PC-3 (cell line): ENCODE measurements at regions not wholly inside any gene's neighbourhood (a gene's known extent, or its start where the extent isn't known, plus 50 kb on each side); places are given as distances from the start of the nearest gene placed in this dataset.

Experiments
- ATAC-seq: fragments of 200-7000 bp; cut with Tn5 transposase; 2 replicates; pipeline ENCODE4 v1.9.1; 2020; ENCODE audit warnings: mild to moderate bottlenecking, moderate library complexity
- BruUV-seq: library from RNA; stranded (reverse); fragments of 400-500 nt; replicated peaks from 2 replicates; lab custom pipeline; 2021; lab: Mats Ljungman, UMichigan
- CTCF ChIA-PET: fragments of 300-600 bp; sonication (Branson Sonifier 250); formaldehyde crosslinking; loops from one replicate; lab custom pipeline; 2022; ENCODE audit warnings: antibody characterized with exemption; lab: Charles Lee
- POLR2A ChIA-PET: fragments of 300-600 bp; sonication (Branson Sonifier 250); formaldehyde crosslinking; loops from one replicate; lab custom pipeline; 2022; ENCODE audit warnings: antibody characterized with exemption; ENCODE audit not compliant: unreplicated experiment; lab: Charles Lee
- DNase-seq: peaks from one replicate; pipeline ENCODE4 v3.0.0-alpha.2; 2015
- H2AFZ ChIP-seq: fragments of 300-600 bp; sonication (generic); 2 replicates; pipeline ENCODE4 v1.6.0; 2016; ENCODE audit warnings: antibody characterized with exemption, low read length
- H3F3A ChIP-seq: fragments of 300-600 bp; sonication (generic); one replicate; pipeline ENCODE4 v1.6.0; 2017; ENCODE audit warnings: antibody characterized with exemption, low read length, control low read depth, mild to moderate bottlenecking; ENCODE audit not compliant: unreplicated experiment
- H3K27ac ChIP-seq: fragments of 300-600 bp; sonication (generic); 2 replicates; pipeline ENCODE4 v1.5.1; 2016; ENCODE audit warnings: mild to moderate bottlenecking, low read length
- H3K27me3 ChIP-seq: fragments of 300-600 bp; sonication (generic); 2 replicates; pipeline ENCODE4 v1.6.1; 2016; ENCODE audit warnings: low read length, mixed read lengths
- H3K36me3 ChIP-seq: fragments of 300-600 bp; sonication (generic); 2 replicates; pipeline ENCODE4 v1.6.1; 2016; ENCODE audit warnings: low read depth, mixed run types, low read length, mixed read lengths
- H3K4me1 ChIP-seq: fragments of 300-600 bp; sonication (generic); 2 replicates; pipeline ENCODE4 v1.5.1; 2016; ENCODE audit warnings: low read length; ENCODE audit not compliant: insufficient read depth
- H3K4me2 ChIP-seq: fragments of 300-600 bp; sonication (generic); 2 replicates; pipeline ENCODE4 v1.6.0; 2016; ENCODE audit warnings: low read length
- H3K4me3 ChIP-seq: fragments of 300-600 bp; sonication (generic); 2 replicates; pipeline ENCODE4 v1.5.1; 2016; ENCODE audit warnings: mild to moderate bottlenecking, low read length, mixed read lengths
- H3K79me2 ChIP-seq: fragments of 300-600 bp; sonication (generic); 2 replicates; pipeline ENCODE4 v1.6.1; 2017; ENCODE audit warnings: low read length, mixed read lengths
- H3K9ac ChIP-seq: fragments of 300-600 bp; sonication (generic); 2 replicates; pipeline ENCODE4 v1.6.0; 2016; ENCODE audit warnings: mild to moderate bottlenecking, low read length
- H3K9me2 ChIP-seq: fragments of 300-600 bp; sonication (generic); replicated peaks from 2 replicates; pipeline ENCODE4 v1.6.1; 2016; ENCODE audit warnings: mixed run types, low read length, mixed read lengths
- H3K9me3 ChIP-seq: fragments of 300-600 bp; sonication (generic); 2 replicates; pipeline ENCODE4 v1.6.1; 2016; ENCODE audit warnings: low read length, mixed read lengths
- H4K20me1 ChIP-seq: fragments of 300-600 bp; sonication (generic); 2 replicates; pipeline ENCODE4 v1.6.1; 2016; ENCODE audit warnings: low read length, mixed read lengths
- EZH2 ChIP-seq: fragments of 300-600 bp; sonication (generic); IDR thresholded peaks from one replicate; pipeline ENCODE4 v1.6.1; 2017; ENCODE audit warnings: antibody characterized with exemption, mild to moderate bottlenecking, low read length; ENCODE audit not compliant: unreplicated experiment
- EZH2phosphoT487 ChIP-seq: fragments of 300-600 bp; sonication (generic); IDR thresholded peaks from 2 replicates; pipeline ENCODE4 v1.6.1; 2018; ENCODE audit warnings: mild to moderate bottlenecking, antibody characterized with exemption, low read length, borderline replicate concordance
- intact Hi-C: fragments of 100-400 bp; cut with micrococcal nuclease; formaldehyde crosslinking; loops from 2 replicates; pipeline ENCODE4 v1.9.0; 2023
- TF ChIP-seq, protein P1 (sequence below): fragments of 300-600 bp; sonication (generic); conservative IDR thresholded peaks from 2 replicates; pipeline ENCODE4 v1.5.1; 2017; ENCODE audit warnings: antibody characterized with exemption, low read depth, mild to moderate bottlenecking, low read length

- Histone ChIP-seq H3K9me3 (no peaks in the 10 kb centered on the region), H3K9ac (no peak overlapping the region), H3K27ac (no peak overlapping the region), H3K4me1 (no peaks in the 10 kb centered on the region), H4K20me1 (no peaks in the 10 kb centered on the region), H3K27me3 (no peaks in the 10 kb centered on the region), H3K4me3 (no peak overlapping the region), H3F3A (no peaks in the 10 kb centered on the region), H3K36me3 (no peaks in the 10 kb centered on the region), H3K79me2 (no peaks in the 10 kb centered on the region), H2AFZ (no peak overlapping the region), H3K9me2 (no peaks in the 10 kb centered on the region), H3K4me2 (no peak overlapping the region)
- intact Hi-C loops = no loop called here
- no peak for ATAC-seq
- no TSS peak for BruUV-seq
- no peak for DNase-seq
- TF ChIP-seq EZH2 = no peak
- TF ChIP-seq EZH2phosphoT487 = no peak
- TF ChIP-seq, protein P1, sequence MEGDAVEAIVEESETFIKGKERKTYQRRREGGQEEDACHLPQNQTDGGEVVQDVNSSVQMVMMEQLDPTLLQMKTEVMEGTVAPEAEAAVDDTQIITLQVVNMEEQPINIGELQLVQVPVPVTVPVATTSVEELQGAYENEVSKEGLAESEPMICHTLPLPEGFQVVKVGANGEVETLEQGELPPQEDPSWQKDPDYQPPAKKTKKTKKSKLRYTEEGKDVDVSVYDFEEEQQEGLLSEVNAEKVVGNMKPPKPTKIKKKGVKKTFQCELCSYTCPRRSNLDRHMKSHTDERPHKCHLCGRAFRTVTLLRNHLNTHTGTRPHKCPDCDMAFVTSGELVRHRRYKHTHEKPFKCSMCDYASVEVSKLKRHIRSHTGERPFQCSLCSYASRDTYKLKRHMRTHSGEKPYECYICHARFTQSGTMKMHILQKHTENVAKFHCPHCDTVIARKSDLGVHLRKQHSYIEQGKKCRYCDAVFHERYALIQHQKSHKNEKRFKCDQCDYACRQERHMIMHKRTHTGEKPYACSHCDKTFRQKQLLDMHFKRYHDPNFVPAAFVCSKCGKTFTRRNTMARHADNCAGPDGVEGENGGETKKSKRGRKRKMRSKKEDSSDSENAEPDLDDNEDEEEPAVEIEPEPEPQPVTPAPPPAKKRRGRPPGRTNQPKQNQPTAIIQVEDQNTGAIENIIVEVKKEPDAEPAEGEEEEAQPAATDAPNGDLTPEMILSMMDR = no peak
- CTCF ChIA-PET = no interaction called here
- POLR2A ChIA-PET = no interaction called here
Observed at GRCh38 chr9:119597499-119597898, 228.3 kb upstream of the BRINP1 start.

DNA sequence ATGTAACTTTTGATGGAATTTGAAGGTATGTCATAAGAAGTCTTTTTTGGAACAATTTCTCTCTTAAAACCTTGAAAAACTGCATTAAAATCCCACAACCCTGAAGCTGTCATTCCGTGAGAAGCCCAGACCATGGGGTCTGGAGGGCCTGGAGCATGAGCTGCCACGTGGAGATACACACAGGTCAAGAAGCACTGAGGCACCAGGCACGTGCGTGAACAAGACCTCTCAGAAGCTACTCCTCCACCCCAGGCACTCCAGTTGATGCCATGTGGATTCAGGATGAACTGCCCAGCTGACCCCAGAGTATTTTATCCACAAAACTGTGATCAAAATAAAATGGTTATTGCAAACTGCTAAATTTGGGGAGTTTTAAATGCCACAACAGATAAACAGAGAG, 227.5 kb upstream of the BRINP1 start:
- no TSS peak for BruUV-seq
- no peak overlapping the region for H2AFZ ChIP-seq
- POLR2A ChIA-PET = no interaction called here
- intact Hi-C loops = no loop called here
- ATAC-seq (no peak), DNase-seq (no peak)
- no peak overlapping the region for H3K4me2 ChIP-seq
- no peaks in the 10 kb centered on the region for H3K27me3 ChIP-seq
- H3K36me3 ChIP-seq = no peaks in the 10 kb centered on the region
- H3K4me3 ChIP-seq = no peak overlapping the region
- no peaks in the 10 kb centered on the region for H3K9me2 ChIP-seq
- no peaks in the 10 kb centered on the region for H3F3A ChIP-seq
- H4K20me1 ChIP-seq = no peaks in the 10 kb centered on the region
- no peaks in the 10 kb centered on the region for H3K9me3 ChIP-seq
- no peak overlapping the region for H3K9ac ChIP-seq
- no peaks in the 10 kb centered on the region for H3K4me1 ChIP-seq
- TF ChIP-seq EZH2 (no peak), EZH2phosphoT487 (no peak)
- TF ChIP-seq, protein P1 = no peak
- H3K79me2 ChIP-seq = no peaks in the 10 kb centered on the region
- no peak overlapping the region for H3K27ac ChIP-seq
- CTCF ChIA-PET = no interaction called here

DNA sequence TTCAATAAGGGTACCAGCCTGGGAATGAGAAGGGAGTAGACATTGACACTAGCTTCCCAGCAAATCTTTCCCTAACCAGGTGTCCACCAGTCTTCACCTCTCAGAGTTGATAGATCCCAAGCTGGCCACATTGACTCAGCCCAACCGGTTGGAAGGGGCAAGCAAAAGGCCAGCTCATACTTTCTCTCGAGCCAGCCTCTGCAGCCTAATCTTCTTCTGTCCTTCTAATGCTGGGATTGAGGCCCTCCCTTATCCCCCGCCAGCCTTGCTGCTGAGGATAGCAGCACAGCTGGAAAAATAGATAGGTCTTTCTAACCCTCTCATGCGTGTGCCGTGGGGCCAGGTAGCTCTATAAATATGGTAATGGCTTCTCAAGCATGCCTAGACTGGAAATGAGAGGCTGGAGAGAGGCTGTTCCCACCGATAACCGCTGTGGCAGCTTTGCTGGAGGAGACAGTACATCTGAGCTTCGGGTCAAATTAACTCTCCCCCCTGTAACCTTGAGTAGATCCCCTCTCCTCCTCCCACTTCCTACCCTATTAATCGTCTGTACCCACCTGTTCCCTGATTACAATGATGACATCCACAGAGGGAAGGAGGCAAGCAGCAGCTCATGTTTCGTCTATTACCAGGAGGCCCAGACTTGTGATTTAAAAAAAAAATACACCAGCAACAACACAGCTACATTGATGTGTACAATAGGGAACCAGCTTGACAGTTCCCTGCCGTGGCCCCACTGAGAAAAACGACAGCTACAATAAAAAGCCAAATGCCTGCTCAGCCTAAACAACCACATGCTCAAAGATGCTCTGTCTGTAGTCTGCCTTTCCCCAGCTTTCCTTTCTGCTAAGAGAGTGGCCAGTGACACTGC, 219.9 kb upstream of the BRINP1 start:
- no peak overlapping the region for H3K9ac ChIP-seq
- H4K20me1 ChIP-seq = no peaks in the 10 kb centered on the region
- no peak overlapping the region for H3K4me2 ChIP-seq
- intact Hi-C loops = no loop called here
- no peak for ATAC-seq
- H3K9me3 ChIP-seq = no peaks in the 10 kb centered on the region
- no peaks in the 10 kb centered on the region for H3K27me3 ChIP-seq
- TF ChIP-seq EZH2 (no peak), EZH2phosphoT487 (no peak)
- TF ChIP-seq, protein P1 = no peak
- H3K79me2 ChIP-seq = no peaks in the 10 kb centered on the region
- no peak overlapping the region for H2AFZ ChIP-seq
- DNase-seq = no peak
- no TSS peak for BruUV-seq
- ChIA-PET CTCF (no interaction called here), POLR2A (no interaction called here)
- H3K36me3 ChIP-seq = no peaks in the 10 kb centered on the region
- H3K4me1 ChIP-seq = no peaks in the 10 kb centered on the region
- H3K4me3 ChIP-seq = no peak overlapping the region
- H3K27ac ChIP-seq = no peak overlapping the region
- no peaks in the 10 kb centered on the region for H3F3A ChIP-seq
- H3K9me2 ChIP-seq = no peaks in the 10 kb centered on the region
